Endothelial cell (in vitro differentiated cells): ENCODE measurements at regions not wholly inside any gene's neighbourhood (a gene's known extent, or its start where the extent isn't known, plus 50 kb on each side); places are given as distances from the start of the nearest gene placed in this dataset.
"Not testable (repeated sequence)": the region's sequence is repeated elsewhere in the genome, so short reads cannot be mapped to it uniquely, and the experiment has no call there.

Experiments
- DNase-seq: peaks from one replicate; pipeline ENCODE4 v3.0.0; 2021; ENCODE audit warnings: low spot score
- H3K27ac Mint-ChIP-seq: one replicate; pipeline ENCODE4 v1.8.0; 2021; ENCODE audit warnings: mixed read lengths, inconsistent platforms; ENCODE audit not compliant: unreplicated experiment
- H3K27me3 Mint-ChIP-seq: one replicate; pipeline ENCODE4 v1.8.0; 2021; ENCODE audit warnings: mild to moderate bottlenecking, moderate library complexity, mixed read lengths, inconsistent platforms; ENCODE audit not compliant: unreplicated experiment
- H3K36me3 Mint-ChIP-seq: one replicate; pipeline ENCODE4 v1.8.0; 2021; ENCODE audit warnings: mild to moderate bottlenecking, low read depth, mixed read lengths, inconsistent platforms; ENCODE audit not compliant: unreplicated experiment
- H3K4me1 Mint-ChIP-seq: one replicate; pipeline ENCODE4 v1.8.0; 2021; ENCODE audit warnings: mild to moderate bottlenecking, mixed read lengths, inconsistent platforms; ENCODE audit not compliant: unreplicated experiment
- H3K4me3 Mint-ChIP-seq: one replicate; pipeline ENCODE4 v1.8.0; 2021; ENCODE audit warnings: mild to moderate bottlenecking, mixed read lengths, inconsistent platforms; ENCODE audit not compliant: unreplicated experiment
- H3K9me3 Mint-ChIP-seq: one replicate; pipeline ENCODE4 v1.8.0; 2021; ENCODE audit warnings: mixed read lengths, inconsistent platforms; ENCODE audit not compliant: unreplicated experiment
- CTCF ChIP-seq: fragments of 200-600 bp; sonication (generic); IDR thresholded peaks from one replicate; pipeline ENCODE4 v1.5.0; 2021; ENCODE audit warnings: antibody characterized with exemption; ENCODE audit not compliant: unreplicated experiment

- TF ChIP-seq CTCF: no peak
- H3K36me3 Mint-ChIP-seq: no peaks in the 10 kb centered on the region
- H3K9me3 Mint-ChIP-seq: peaks cover 7% of the 10 kb centered on the region
These were observed 183.9 kb downstream of the BARX1 start for GRCh38 chr9:93771276-93771675.

GRCh38 chr9:93761822-93762221, 185.4 kb downstream of the PHF2 start:
- no peak for DNase-seq
- Mint-ChIP-seq H3K4me1 (no peaks in the 10 kb centered on the region), H3K27me3 (no peaks in the 10 kb centered on the region), H3K9me3 (no peaks in the 10 kb centered on the region), H3K4me3 (no peak overlapping the region), H3K36me3 (peaks cover 5% of the 10 kb centered on the region), H3K27ac (no peak overlapping the region)
- TF ChIP-seq CTCF: no peak

More at GRCh38 chr9:93771276-93771675, 183.9 kb downstream of the BARX1 start:
- Mint-ChIP-seq H3K27ac (no peak overlapping the region), H3K4me1 (no peaks in the 10 kb centered on the region), H3K4me3 (no peak overlapping the region), H3K27me3 (peaks cover 3% of the 10 kb centered on the region)
- no peak for DNase-seq

GRCh38 chr9:93750045-93750444, 173.7 kb downstream of the PHF2 start:
- H3K4me1 Mint-ChIP-seq: no peaks in the 10 kb centered on the region
- peaks cover 3% of the 10 kb centered on the region for H3K27me3 Mint-ChIP-seq
- no peak overlapping the region for H3K4me3 Mint-ChIP-seq
- no peak for TF ChIP-seq CTCF
- peaks cover 31% of the 10 kb centered on the region for H3K9me3 Mint-ChIP-seq
- H3K27ac Mint-ChIP-seq: no peak overlapping the region
- H3K36me3 Mint-ChIP-seq: peaks cover 21% of the 10 kb centered on the region
- no peak for DNase-seq

- not testable (repeated sequence) for H3K4me1 Mint-ChIP-seq, H3K27me3 Mint-ChIP-seq, H3K4me3 Mint-ChIP-seq, H3K27ac Mint-ChIP-seq, DNase-seq
- H3K9me3 Mint-ChIP-seq: peaks cover 31% of the 10 kb centered on the region
- H3K36me3 Mint-ChIP-seq: peaks cover 19% of the 10 kb centered on the region
These were observed 172.4 kb downstream of the PHF2 start for GRCh38 chr9:93748827-93749226.

- TF ChIP-seq CTCF: no peak
- Mint-ChIP-seq H3K27ac (no peak overlapping the region), H3K36me3 (no peaks in the 10 kb centered on the region), H3K9me3 (peaks cover 4% of the 10 kb centered on the region), H3K4me1 (no peaks in the 10 kb centered on the region), H3K4me3 (no peak overlapping the region), H3K27me3 (peaks cover 2% of the 10 kb centered on the region)
- DNase-seq: no peak
These were observed 155.6 kb downstream of the PHF2 start for GRCh38 chr9:93731963-93732362.

- no peaks in the 10 kb centered on the region for H3K4me1 Mint-ChIP-seq
- no peak overlapping the region for H3K4me3 Mint-ChIP-seq
- H3K36me3 Mint-ChIP-seq: no peaks in the 10 kb centered on the region
- peaks cover 4% of the 10 kb centered on the region for H3K9me3 Mint-ChIP-seq
- no peak overlapping the region for H3K27ac Mint-ChIP-seq
- H3K27me3 Mint-ChIP-seq: peaks cover 2% of the 10 kb centered on the region
- no peak for DNase-seq
- TF ChIP-seq CTCF: no peak
These were observed 154.3 kb downstream of the PHF2 start for GRCh38 chr9:93730648-93731047.
